Heart left ventricle (tissue), 16 donors: ENCODE measurements at regions not wholly inside any gene's neighbourhood (a gene's known extent, or its start where the extent isn't known, plus 50 kb on each side); places are given as distances from the start of the nearest gene placed in this dataset.

Source experiments
- ATAC-seq, 4 donors: fragments of 200-7000 bp; cut with Tn5 transposase; one replicate each; pipeline ENCODE4 v1.9.1; 2020 to 2022; ENCODE audit warnings: moderate library complexity in 4 of 4, mild to moderate bottlenecking in 3 of 4, moderate number of reproducible peaks in 1 of 4
- DNase-seq, 5 donors: peaks; one replicate each; pipeline ENCODE4 v3.0.0-alpha.2; 2020
- H3K27ac ChIP-seq, 12 donors: fragments of 200-600 bp; sonication (generic) in 4 of 12; one replicate each; pipeline versions ENCODE4 v1.5.0 to v1.8.0; 2016 to 2022; ENCODE audit warnings: mild to moderate bottlenecking in 2 of 12
- H3K27me3 ChIP-seq, 9 donors: fragments of 200-600 bp; sonication (generic) in 2 of 9; one replicate each; pipeline versions ENCODE4 v1.5.1 to v1.8.0; 2016 to 2022; ENCODE audit warnings: mild to moderate bottlenecking in 3 of 9
- H3K36me3 ChIP-seq, 9 donors: fragments of 200-600 bp; sonication (generic) in 2 of 9; one replicate each; pipeline versions ENCODE4 v1.5.0 to v1.8.0; 2018 to 2022; ENCODE audit warnings: mild to moderate bottlenecking in 2 of 9
- H3K4me1 ChIP-seq, 12 donors: fragments of 200-600 bp; sonication (generic) in 4 of 12; one replicate each; pipeline versions ENCODE4 v1.5.0 to v1.8.0; 2016 to 2022; ENCODE audit warnings: mild to moderate bottlenecking in 3 of 12
- H3K4me3 ChIP-seq, 12 donors: fragments of 200-600 bp; sonication (generic) in 4 of 12; one replicate each; pipeline versions ENCODE4 v1.5.0 to v1.8.0; 2017 to 2022; ENCODE audit warnings: mild to moderate bottlenecking in 9 of 12, moderate library complexity in 4 of 12
- H3K9me3 ChIP-seq, 12 donors: fragments of 200-600 bp; sonication (generic) in 4 of 12; one replicate each; pipeline versions ENCODE4 v1.5.0 to v1.8.0; 2016 to 2022; ENCODE audit warnings: mild to moderate bottlenecking in 1 of 12
- CTCF ChIP-seq, 12 donors: fragments of 200-600 bp; sonication (generic) in 4 of 12; IDR thresholded peaks; one replicate each; pipeline versions ENCODE4 v1.5.0 to v1.8.0; 2018 to 2022; ENCODE audit warnings: antibody characterized with exemption in 12 of 12, mild to moderate bottlenecking in 5 of 12
- POLR2A ChIP-seq, 2 donors: fragments of 450-650 bp; IDR thresholded peaks; one replicate each; pipeline ENCODE4 v1.6.1; 2017; ENCODE audit warnings: antibody characterized with exemption in 2 of 2, mild to moderate bottlenecking in 2 of 2, moderate library complexity in 2 of 2
- WGBS, 4 donors: extraction: QIAGEN DNeasy Blood & Tissue Kit in 2 of 4; methylation state at CpG; one replicate each; pipeline versions ENCODE4 v1.1.5 to v1.1.7; 2013 to 2018; 5-methylcytosine and 5-hydroxymethylcytosine counted together
- intact Hi-C, 10 donors: fragments of 100-400 bp; cut with DNase I; formaldehyde crosslinking; loops; one replicate each; pipeline versions ENCODE4 v1.11.1 to v1.14.2; 2022
- donor health status: ischemic (EF 13 %, LVEDD 7.1; RV severe dilation, severe dysfunction).
- donor health status: healthy with polysubstance abuse.
- donor health status: DM: no; HTN: yes; CAD: no.
- donor health status: DM: no; HTN: no; CAD: no.
- donor health status: ischemic (EF 25% LVEDD 6.9; RV normal size, moderate dysfunction).
- donor health status: ischemic (EF 25% LVEDD 5.7; RV mildly dilated, moderate dysfunction).
- donor health status: healthy.
- donor health status: DM: yes; HTN: yes; CAD: no.
- donor health status: ischemic (EF 35%, LVEDD 5.7; RV mildly dilated, moderate dysfunction).
- donor health status: nonischemic (EF 11% LVEDD 7.7; RV severe dilation, severe dysfunction).
- donor health status: DM: yes; HTN: yes; CAD: no.
- donor health status: PGD.
- donor health status: ischemic (EF 29% LVEDD 5.4; RV normal size, mild dysfunction).
- donor health status: nonischemic (EF 23%, LVEDD 6.1; RV moderate dilation, normal function).

DNA sequence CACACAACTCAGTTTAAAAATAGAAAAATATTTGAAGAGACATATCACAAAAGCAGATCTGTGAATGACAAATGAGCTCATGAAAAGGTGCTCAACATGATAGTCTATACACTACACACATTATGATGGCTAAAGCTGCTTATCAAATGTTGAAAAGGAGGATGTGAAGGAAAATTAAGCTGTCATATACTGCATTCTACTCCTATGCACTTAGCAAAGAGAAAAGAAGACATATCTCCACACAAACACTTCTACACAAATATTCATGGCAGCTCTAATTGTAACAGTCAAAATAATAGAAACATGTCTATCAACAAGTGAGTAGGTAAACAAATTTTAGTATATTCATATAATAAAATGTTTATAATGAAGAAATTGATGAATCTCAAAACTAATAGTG lies 540.5 kb downstream of the PLOD2 start:
- H3K36me3 ChIP-seq: no peaks in the 10 kb centered on the region

GRCh38 chr3:145623349-145623748 lies 537.6 kb downstream of the PLOD2 start:
- H3K9me3 ChIP-seq: no peaks in the 10 kb centered on the region
- no peaks in the 10 kb centered on the region for H3K36me3 ChIP-seq
- TF ChIP-seq CTCF (IDR thresholded peaks at IDR 0.05): no peak
- TF ChIP-seq POLR2A (IDR thresholded peaks at IDR 0.05): no peak
- DNase-seq (no peak), ATAC-seq (no peak)
- no peaks in the 10 kb centered on the region for H3K4me1 ChIP-seq
- H3K27ac ChIP-seq: no peak overlapping the region
- H3K4me3 ChIP-seq: no peak overlapping the region
- no peaks in the 10 kb centered on the region for H3K27me3 ChIP-seq
- intact Hi-C loops: no loop called here

More for the DNA sequence above, 540.5 kb downstream of the PLOD2 start:
- Histone ChIP-seq H3K4me1 (no peaks in the 10 kb centered on the region), H3K27me3 (no peaks in the 10 kb centered on the region), H3K9me3 (no peaks in the 10 kb centered on the region), H3K27ac (no peak overlapping the region), H3K4me3 (no peak overlapping the region)
- intact Hi-C loops: no loop called here
- DNase-seq (no peak), ATAC-seq (no peak)
- TF ChIP-seq POLR2A (IDR thresholded peaks at IDR 0.05): no peak
- TF ChIP-seq CTCF (IDR thresholded peaks at IDR 0.05): no peak

- H3K27ac ChIP-seq: no peak overlapping the region
- intact Hi-C loops: no loop called here
- H3K4me1 ChIP-seq: no peaks in the 10 kb centered on the region
- H3K4me3 ChIP-seq: no peak overlapping the region
- no peaks in the 10 kb centered on the region for H3K36me3 ChIP-seq
- no peak for ATAC-seq
- no peak for TF ChIP-seq POLR2A (IDR thresholded peaks at IDR 0.05)
- TF ChIP-seq CTCF (IDR thresholded peaks at IDR 0.05): no peak
- peaks cover 0 to 35% (median 12%) of the 10 kb centered on the region in 12 donors for H3K9me3 ChIP-seq
- DNase-seq: no peak
- no peaks in the 10 kb centered on the region for H3K27me3 ChIP-seq
These were observed 532.8 kb downstream of the PLOD2 start for GRCh38 chr3:145628211-145628610.

GRCh38 chr3:145637105-145637504 lies 523.9 kb downstream of the PLOD2 start:
- no peak overlapping the region for H3K27ac ChIP-seq
- ATAC-seq (no peak), DNase-seq (no peak)
- H3K4me3 ChIP-seq: no peak overlapping the region
- H3K36me3 ChIP-seq: no peaks in the 10 kb centered on the region
- intact Hi-C loops: no loop called here
- peaks cover 0 to 9% (median 0%) of the 10 kb centered on the region in 12 donors for H3K4me1 ChIP-seq
- H3K27me3 ChIP-seq: no peaks in the 10 kb centered on the region
- 71 to 91% (median 83%) methylated on average over 1 of the region's 1 CpG for WGBS, 4 donors
- H3K9me3 ChIP-seq: peaks cover 0 to 20% (median 0%) of the 10 kb centered on the region in 12 donors
- TF ChIP-seq CTCF (IDR thresholded peaks at IDR 0.05) (no peak), POLR2A (IDR thresholded peaks at IDR 0.05) (no peak)
